Dendritic cell treated with granulocyte-macrophage colony-stimulating factor and Interleukin-4, amounts not matched to agents 40 ng/mL and 50 ng/mL, for 4 days (primary cell): ENCODE measurements at regions not wholly inside any gene's neighbourhood (a gene's known extent, or its start where the extent isn't known, plus 50 kb on each side); places are given as distances from the start of the nearest gene placed in this dataset.
"Not testable (repeated sequence)": the region's sequence is repeated elsewhere in the genome, so short reads cannot be mapped to it uniquely, and the experiment has no call there.

Source experiments
- H3K27ac Mint-ChIP-seq: one replicate; pipeline ENCODE4 v1.8.0; 2022; ENCODE audit warnings: mild to moderate bottlenecking, mixed read lengths
- H3K27me3 Mint-ChIP-seq: one replicate; pipeline ENCODE4 v1.8.0; 2022; ENCODE audit warnings: mild to moderate bottlenecking, mixed read lengths
- H3K36me3 Mint-ChIP-seq: one replicate; pipeline ENCODE4 v1.8.0; 2022; ENCODE audit warnings: low read depth, mixed read lengths
- H3K4me1 Mint-ChIP-seq: one replicate; pipeline ENCODE4 v1.8.0; 2022; ENCODE audit warnings: low read depth, mixed read lengths
- H3K4me3 Mint-ChIP-seq: one replicate; pipeline ENCODE4 v1.8.0; 2022; ENCODE audit warnings: mild to moderate bottlenecking, moderate library complexity, mixed read lengths
- H3K9me3 Mint-ChIP-seq: one replicate; pipeline ENCODE4 v1.8.0; 2022; ENCODE audit warnings: mixed read lengths
- intact Hi-C: fragments of 100-400 bp; cut with micrococcal nuclease; formaldehyde crosslinking; loops from one replicate; pipeline ENCODE4 v1.15.0; 2022

GRCh38 chr2:149702571-149702970 is 115.0 kb upstream of the MMADHC start:
- Mint-ChIP-seq H3K9me3 (no peaks in the 10 kb centered on the region), H3K4me1 (no peaks in the 10 kb centered on the region), H3K4me3 (no peak overlapping the region), H3K27me3 (no peaks in the 10 kb centered on the region), H3K36me3 (no peaks in the 10 kb centered on the region), H3K27ac (no peak overlapping the region)
- intact Hi-C loops = no loop called here

- no peaks in the 10 kb centered on the region for H3K27me3 Mint-ChIP-seq
- no peak overlapping the region for H3K4me3 Mint-ChIP-seq
- H3K4me1 Mint-ChIP-seq = no peaks in the 10 kb centered on the region
- intact Hi-C loops = no loop called here
- no peak overlapping the region for H3K27ac Mint-ChIP-seq
- no peaks in the 10 kb centered on the region for H3K36me3 Mint-ChIP-seq
- H3K9me3 Mint-ChIP-seq = no peaks in the 10 kb centered on the region
These were observed 113.7 kb upstream of the MMADHC start for GRCh38 chr2:149701241-149701640.

- no peaks in the 10 kb centered on the region for H3K9me3 Mint-ChIP-seq
- H3K27me3 Mint-ChIP-seq = no peaks in the 10 kb centered on the region
- H3K4me3 Mint-ChIP-seq = no peak overlapping the region
- H3K27ac Mint-ChIP-seq = no peak overlapping the region
- H3K36me3 Mint-ChIP-seq = no peaks in the 10 kb centered on the region
- intact Hi-C loops = no loop called here
- H3K4me1 Mint-ChIP-seq = no peaks in the 10 kb centered on the region
These were observed 105.4 kb upstream of the MMADHC start for GRCh38 chr2:149692961-149693396.

GRCh38 chr2:149690825-149691224 is 103.2 kb upstream of the MMADHC start:
- Mint-ChIP-seq H3K36me3 (no peaks in the 10 kb centered on the region), H3K4me1 (no peaks in the 10 kb centered on the region), H3K27ac (no peak overlapping the region), H3K9me3 (peaks cover 2% of the 10 kb centered on the region), H3K27me3 (no peaks in the 10 kb centered on the region), H3K4me3 (no peak overlapping the region)
- intact Hi-C loops = no loop called here

- no peaks in the 10 kb centered on the region for H3K27me3 Mint-ChIP-seq
- H3K4me3 Mint-ChIP-seq = no peak overlapping the region
- H3K4me1 Mint-ChIP-seq = no peaks in the 10 kb centered on the region
- H3K27ac Mint-ChIP-seq = no peak overlapping the region
- intact Hi-C loops = no loop called here
- H3K36me3 Mint-ChIP-seq = no peaks in the 10 kb centered on the region
- peaks cover 16% of the 10 kb centered on the region for H3K9me3 Mint-ChIP-seq
These were observed 99.5 kb upstream of the MMADHC start for GRCh38 chr2:149687052-149687427.

- H3K4me3 Mint-ChIP-seq = no peak overlapping the region
- H3K4me1 Mint-ChIP-seq = no peaks in the 10 kb centered on the region
- H3K9me3 Mint-ChIP-seq = peaks cover 16% of the 10 kb centered on the region
- no peaks in the 10 kb centered on the region for H3K36me3 Mint-ChIP-seq
- intact Hi-C loops = no loop called here
- H3K27ac Mint-ChIP-seq = no peak overlapping the region
- H3K27me3 Mint-ChIP-seq = no peaks in the 10 kb centered on the region
These were observed 98.8 kb upstream of the MMADHC start for GRCh38 chr2:149686136-149687051.

- intact Hi-C loops, H3K27me3 Mint-ChIP-seq, H3K36me3 Mint-ChIP-seq, H3K27ac Mint-ChIP-seq, H3K4me1 Mint-ChIP-seq, H3K4me3 Mint-ChIP-seq: not testable (repeated sequence)
- peaks cover 16% of the 10 kb centered on the region for H3K9me3 Mint-ChIP-seq
These were observed 97.8 kb upstream of the MMADHC start for GRCh38 chr2:149685401-149685800.

GRCh38 chr2:149679286-149679685 is 91.7 kb upstream of the MMADHC start:
- intact Hi-C loops = no loop called here

GRCh38 chr2:149677416-149677815 is 89.8 kb upstream of the MMADHC start:
- no peaks in the 10 kb centered on the region for H3K9me3 Mint-ChIP-seq
- no peak overlapping the region for H3K27ac Mint-ChIP-seq

More at GRCh38 chr2:149679286-149679685, 91.7 kb upstream of the MMADHC start:
- Mint-ChIP-seq H3K27ac (no peak overlapping the region), H3K4me1 (no peaks in the 10 kb centered on the region), H3K27me3 (no peaks in the 10 kb centered on the region), H3K36me3 (no peaks in the 10 kb centered on the region), H3K4me3 (no peak overlapping the region), H3K9me3 (no peaks in the 10 kb centered on the region)

GRCh38 chr2:149670086-149670485 is 82.5 kb upstream of the MMADHC start:
- Mint-ChIP-seq H3K27me3 (no peaks in the 10 kb centered on the region), H3K4me1 (no peaks in the 10 kb centered on the region), H3K9me3 (no peaks in the 10 kb centered on the region), H3K36me3 (no peaks in the 10 kb centered on the region), H3K27ac (no peak overlapping the region), H3K4me3 (no peak overlapping the region)
- intact Hi-C loops = no loop called here

More at GRCh38 chr2:149677416-149677815, 89.8 kb upstream of the MMADHC start:
- no peak overlapping the region for H3K4me3 Mint-ChIP-seq
- H3K4me1 Mint-ChIP-seq = no peaks in the 10 kb centered on the region
- H3K36me3 Mint-ChIP-seq = no peaks in the 10 kb centered on the region
- H3K27me3 Mint-ChIP-seq = no peaks in the 10 kb centered on the region
- intact Hi-C loops = no loop called here

GRCh38 chr2:149666809-149667320 is 79.3 kb upstream of the MMADHC start:
- Mint-ChIP-seq H3K4me1 (no peaks in the 10 kb centered on the region), H3K27me3 (no peaks in the 10 kb centered on the region), H3K36me3 (no peaks in the 10 kb centered on the region), H3K9me3 (no peaks in the 10 kb centered on the region), H3K27ac (no peak overlapping the region), H3K4me3 (no peak overlapping the region)
- intact Hi-C loops = no loop called here

GRCh38 chr2:149664896-149665295 is 77.3 kb upstream of the MMADHC start:
- intact Hi-C loops = no loop called here
- Mint-ChIP-seq H3K36me3 (no peaks in the 10 kb centered on the region), H3K27ac (no peak overlapping the region), H3K27me3 (no peaks in the 10 kb centered on the region), H3K9me3 (no peaks in the 10 kb centered on the region), H3K4me3 (no peak overlapping the region), H3K4me1 (no peaks in the 10 kb centered on the region)

GRCh38 chr2:149662556-149662955 is 75.0 kb upstream of the MMADHC start:
- H3K4me1 Mint-ChIP-seq = no peaks in the 10 kb centered on the region
- H3K27me3 Mint-ChIP-seq = no peaks in the 10 kb centered on the region
- H3K27ac Mint-ChIP-seq = no peak overlapping the region
- no peaks in the 10 kb centered on the region for H3K36me3 Mint-ChIP-seq
- intact Hi-C loops = no loop called here
- H3K4me3 Mint-ChIP-seq = no peak overlapping the region
- H3K9me3 Mint-ChIP-seq = no peaks in the 10 kb centered on the region

- H3K27ac Mint-ChIP-seq = no peak overlapping the region
- H3K9me3 Mint-ChIP-seq = no peaks in the 10 kb centered on the region
- no peaks in the 10 kb centered on the region for H3K4me1 Mint-ChIP-seq
- H3K27me3 Mint-ChIP-seq = no peaks in the 10 kb centered on the region
- no peaks in the 10 kb centered on the region for H3K36me3 Mint-ChIP-seq
- intact Hi-C loops = no loop called here
- H3K4me3 Mint-ChIP-seq = no peak overlapping the region
These were observed 74.3 kb upstream of the MMADHC start for GRCh38 chr2:149661844-149662243.

GRCh38 chr2:149658553-149658952 is 71.0 kb upstream of the MMADHC start:
- Mint-ChIP-seq H3K36me3 (no peaks in the 10 kb centered on the region), H3K27ac (no peak overlapping the region), H3K4me1 (no peaks in the 10 kb centered on the region), H3K4me3 (no peak overlapping the region), H3K9me3 (no peaks in the 10 kb centered on the region), H3K27me3 (no peaks in the 10 kb centered on the region)
- intact Hi-C loops = no loop called here
